NCI-H2081 (cell line): ENCODE measurements at regions not wholly inside any gene's neighbourhood (a gene's known extent, or its start where the extent isn't known, plus 50 kb on each side); places are given as distances from the start of the nearest gene placed in this dataset.

Experiments
- DNase-seq, 2 experiments: peaks; one replicate each; lab custom pipeline; 2025; lab: John Stamatoyannopoulos, UW

- DNase-seq = no peak
Observed at GRCh38 chr16:18059089-18059488, 277.4 kb downstream of the NPIPA8 start.

DNA sequence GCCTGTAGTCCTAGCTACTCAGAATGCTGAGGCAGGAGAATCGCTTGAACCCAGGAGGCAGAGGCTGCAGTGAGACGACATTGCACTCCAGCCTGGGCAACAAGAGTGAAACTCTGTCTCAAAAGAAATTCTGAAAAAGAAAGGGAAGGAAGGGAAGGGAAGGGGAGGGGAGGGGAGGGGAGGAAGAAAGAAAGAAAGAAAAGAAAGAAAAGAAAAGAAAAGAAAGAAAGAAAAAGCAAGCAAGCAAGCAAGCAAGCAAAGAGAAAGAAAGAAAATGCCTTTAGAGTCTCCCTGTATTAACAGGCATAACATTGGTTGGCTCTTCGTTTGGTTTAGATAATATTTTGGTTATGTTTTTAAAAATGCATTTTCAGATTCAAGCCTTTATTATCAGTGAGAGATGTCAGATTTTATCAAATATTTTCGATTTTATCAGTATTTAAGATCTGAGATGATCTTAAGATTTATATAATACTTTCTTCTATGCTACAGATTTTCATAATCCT is 281.1 kb downstream of the NPIPA8 start:
- no peak for DNase-seq

- no peak for DNase-seq
Observed at GRCh38 chr16:18050777-18051176, 285.8 kb downstream of the NPIPA8 start.

- DNase-seq = no peak
Observed at GRCh38 chr16:18050234-18050633, 286.3 kb downstream of the NPIPA8 start.

DNA sequence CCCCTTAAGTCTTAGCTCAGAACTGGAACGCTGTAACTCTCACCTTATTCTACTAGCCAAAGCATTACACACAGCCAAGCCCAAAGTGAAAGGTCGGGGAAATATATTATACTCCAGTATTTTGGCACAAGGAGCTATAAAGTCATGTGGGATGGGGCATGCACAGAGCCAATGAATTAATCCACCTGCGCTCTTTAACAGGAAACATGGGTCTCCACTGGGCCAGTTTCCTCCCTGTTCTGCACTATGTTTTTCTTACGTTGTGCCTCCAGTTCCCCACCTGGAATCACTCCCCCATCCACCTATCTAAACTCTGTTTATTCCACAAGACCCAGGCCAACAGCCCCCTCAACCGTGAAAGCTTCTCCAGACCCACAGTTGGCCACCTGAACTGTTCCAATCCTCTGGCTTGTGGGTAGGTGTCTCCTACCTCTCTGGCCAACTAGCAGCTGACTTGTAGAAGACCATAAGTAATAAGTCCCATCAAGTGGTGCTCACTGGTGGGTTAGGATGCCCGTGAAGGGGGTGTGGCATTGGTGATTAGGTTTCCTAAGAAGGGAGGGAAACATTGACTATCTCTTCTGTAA is 286.9 kb downstream of the NPIPA8 start:
- no peak for DNase-seq

DNA sequence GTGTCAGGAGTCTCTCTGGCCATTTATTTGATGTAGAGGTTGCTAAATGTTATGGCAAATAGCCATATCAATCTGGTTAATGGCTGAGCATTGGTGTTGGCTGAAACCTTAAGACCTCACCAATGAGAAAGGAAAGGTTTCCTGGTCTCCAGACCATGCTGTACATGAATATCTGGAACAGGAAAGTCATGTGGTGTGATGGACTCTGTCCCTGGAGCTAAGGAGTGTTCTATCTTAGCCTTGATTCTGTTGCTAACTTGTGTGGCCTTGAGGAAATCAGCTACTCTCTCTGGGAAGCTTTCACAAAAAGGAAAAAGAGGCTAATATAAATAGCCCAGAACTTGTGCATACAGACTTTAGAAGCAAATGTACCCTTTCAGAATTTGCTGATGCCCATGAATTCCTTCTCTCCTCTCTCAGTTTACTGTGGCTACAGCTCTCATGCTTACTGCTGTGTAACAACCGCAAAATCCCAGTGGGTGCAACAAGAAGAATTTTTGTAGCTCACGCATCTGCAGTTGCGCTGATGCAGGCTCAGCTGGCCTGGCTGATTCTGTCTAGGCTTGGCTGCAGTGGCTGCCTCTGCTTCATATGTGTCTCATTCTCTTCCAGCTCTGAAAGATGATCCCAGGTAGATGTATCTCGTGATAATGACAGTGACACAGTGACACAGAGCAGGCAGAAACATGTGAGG is 287.5 kb downstream of the NPIPA8 start:
- DNase-seq = no peak

- DNase-seq = no peak
Observed at GRCh38 chr16:18047761-18048160, 288.8 kb downstream of the NPIPA8 start.

DNA sequence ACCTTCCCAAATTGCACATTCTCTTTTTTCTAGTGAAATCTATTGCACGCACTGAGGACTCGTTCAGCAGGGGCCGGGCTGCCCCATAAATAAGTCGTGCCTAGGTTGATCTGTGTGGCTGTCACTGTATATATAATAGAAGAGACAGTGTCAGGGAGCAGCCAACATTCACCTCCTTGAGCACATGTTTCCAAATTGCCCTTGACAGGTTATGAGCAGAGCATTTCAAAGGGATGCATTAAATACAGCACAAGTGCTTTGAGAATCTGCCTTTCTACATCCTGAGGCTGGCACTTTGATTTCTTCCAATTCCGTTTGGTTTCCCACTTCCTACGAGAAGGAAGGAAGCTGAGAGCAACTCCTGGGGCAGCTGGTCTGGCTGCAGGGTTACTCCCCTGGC is 291.2 kb downstream of the NPIPA8 start:
- DNase-seq = no peak

DNA sequence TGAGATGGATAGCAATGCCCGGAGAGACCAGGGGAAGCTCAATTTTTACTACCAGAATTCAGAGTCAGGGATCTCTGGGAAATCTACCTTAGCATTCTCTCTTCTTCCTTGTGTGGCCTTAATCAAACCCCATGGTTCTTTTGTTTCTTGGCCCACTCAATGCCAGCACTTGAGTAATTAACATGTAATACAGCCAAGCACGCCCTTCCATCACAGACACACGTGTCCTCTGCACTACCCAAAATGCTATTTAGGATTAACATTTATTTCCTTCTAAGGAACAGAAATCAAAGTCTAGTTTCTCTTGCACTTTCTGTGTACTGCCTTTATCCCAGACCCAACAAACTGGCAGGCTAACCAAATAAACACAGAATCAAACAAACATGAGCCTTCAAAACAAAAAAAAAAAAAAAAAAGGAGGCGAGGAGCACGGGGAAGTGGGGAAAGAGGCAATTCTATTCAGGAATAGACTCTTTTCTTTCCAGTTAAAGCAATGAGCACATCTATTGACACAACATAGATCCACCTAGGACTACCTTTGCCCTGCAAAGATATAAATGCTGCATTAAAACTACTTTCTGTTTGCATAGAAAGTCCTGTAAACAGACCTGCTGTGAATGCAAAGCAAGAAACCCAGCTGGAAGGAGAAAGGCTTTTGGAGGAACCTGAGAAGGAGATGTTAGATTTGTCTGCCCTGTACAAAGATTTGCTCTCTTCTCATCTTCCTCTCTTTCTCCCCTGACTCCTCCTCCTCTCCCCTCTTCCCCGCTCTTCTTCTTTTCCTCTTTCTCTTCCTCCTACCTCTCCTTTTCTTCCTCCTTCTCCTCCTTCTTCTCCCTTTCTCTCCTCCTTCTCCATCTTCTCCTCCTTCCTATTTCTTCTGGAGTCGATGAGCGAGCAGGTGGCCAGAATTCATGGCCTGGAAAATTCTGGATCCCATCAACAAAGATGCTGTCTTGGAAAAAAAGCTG is 294.4 kb downstream of the NPIPA8 start:
- DNase-seq = no peak

DNA sequence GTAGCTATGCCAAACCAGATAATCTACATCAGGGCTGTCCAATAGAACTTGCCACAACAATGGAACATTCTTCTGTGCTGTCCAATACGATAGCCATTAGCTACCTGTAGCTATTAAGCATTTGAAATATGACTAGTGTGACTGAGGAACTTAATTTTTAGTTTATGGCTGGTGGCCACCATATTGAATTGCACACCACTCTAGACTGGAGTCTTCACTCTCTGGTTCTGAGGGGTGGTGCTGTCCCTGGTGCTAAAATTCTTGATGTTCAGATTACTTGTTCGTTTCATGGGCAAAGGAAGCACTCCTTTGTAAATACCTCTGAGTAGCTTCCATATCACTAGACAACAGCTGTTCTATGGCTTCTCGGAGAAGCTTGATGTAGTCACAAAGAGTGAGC is 296.6 kb downstream of the NPIPA8 start:
- no peak for DNase-seq

- no peak for DNase-seq
Observed at GRCh38 chr16:18037051-18037450, 299.5 kb downstream of the NPIPA8 start.

DNA sequence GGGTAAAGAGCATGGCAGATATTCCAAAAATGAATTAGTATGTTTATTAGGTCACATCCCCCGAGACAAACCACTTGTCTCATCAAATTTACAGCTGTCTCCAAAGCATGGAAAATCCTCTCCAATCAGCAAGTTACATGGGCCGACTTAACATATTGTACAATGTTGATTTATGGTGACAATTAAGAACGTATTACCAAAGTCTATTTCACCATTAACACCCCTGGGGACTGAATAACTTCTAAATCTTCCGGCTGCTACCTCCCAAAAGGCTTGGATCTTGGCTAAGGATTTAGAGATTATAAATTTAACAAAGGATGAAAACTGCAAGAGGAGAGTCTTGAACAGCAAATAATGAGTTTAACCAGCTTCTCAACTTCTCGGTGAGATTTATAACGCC is 311.9 kb downstream of the NPIPA8 start:
- no peak for DNase-seq

DNA sequence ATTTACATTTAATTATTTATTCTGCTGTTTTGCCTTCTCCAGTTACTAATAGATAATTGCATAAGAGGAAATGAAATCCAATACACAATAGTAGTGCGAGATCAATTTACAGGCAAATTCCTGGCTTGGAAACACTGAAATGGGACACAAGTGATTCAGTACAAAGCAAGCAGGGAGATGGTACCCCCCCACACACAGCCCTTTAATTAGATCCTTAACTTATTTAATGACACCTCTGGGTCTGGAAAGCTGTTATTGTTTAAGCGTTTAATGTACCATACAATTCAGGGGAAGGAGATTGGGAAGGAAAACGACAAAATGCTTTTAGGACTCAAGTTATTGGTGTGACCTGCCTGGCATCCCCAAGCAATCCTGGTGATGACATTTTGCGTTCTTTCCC is 318.2 kb downstream of the NPIPA8 start:
- DNase-seq = no peak

GRCh38 chr16:18013863-18014262 is 322.7 kb downstream of the NPIPA8 start:
- no peak for DNase-seq

- DNase-seq = no peak
Observed at GRCh38 chr16:18008356-18008755, 328.2 kb downstream of the NPIPA8 start.

- no peak for DNase-seq
Observed at GRCh38 chr16:18003033-18003432, 333.5 kb downstream of the NPIPA8 start.

DNA sequence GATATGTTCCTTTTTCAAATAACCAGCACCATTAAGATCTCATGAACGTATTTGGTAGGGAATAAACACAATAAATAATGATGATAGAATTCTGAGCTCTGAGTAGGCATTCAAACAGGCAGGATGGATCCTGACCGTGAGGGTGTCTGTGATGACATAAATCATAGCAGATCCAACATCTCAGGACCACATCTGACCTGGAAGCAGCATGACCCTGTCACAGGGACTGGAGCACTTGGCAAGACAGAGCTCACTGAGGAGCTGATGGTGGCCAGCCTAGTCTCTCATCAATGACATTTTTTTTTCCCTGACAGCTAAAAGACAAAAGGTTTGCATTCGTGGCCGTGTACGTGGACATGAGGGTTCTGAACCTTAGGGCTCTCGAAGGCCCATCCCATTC is 337.5 kb downstream of the NPIPA8 start:
- DNase-seq = no peak

- no peak for DNase-seq
Observed at GRCh38 chr16:17998550-17998949, 338.0 kb downstream of the NPIPA8 start.

DNA sequence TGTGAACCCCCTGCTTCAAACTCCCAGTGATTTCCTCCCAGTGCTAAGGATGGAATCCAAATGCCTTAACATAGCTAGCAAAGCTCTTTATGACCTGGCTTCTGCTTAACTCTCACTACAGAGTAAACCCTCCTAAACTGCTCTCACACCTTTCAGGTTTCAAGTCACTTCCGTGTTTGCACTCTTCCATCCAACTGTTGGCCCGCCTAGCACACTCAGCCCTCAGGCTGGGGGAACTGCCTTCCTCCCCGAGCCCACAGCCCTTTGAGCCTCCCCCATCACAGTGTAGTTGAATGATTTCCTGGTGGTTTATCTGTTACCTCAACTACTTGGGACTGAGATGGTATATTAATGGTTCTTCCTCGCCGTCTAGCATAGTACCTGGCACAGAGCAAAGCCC is 342.5 kb downstream of the NPIPA8 start:
- DNase-seq = no peak

GRCh38 chr16:17992416-17992815 is 344.1 kb downstream of the NPIPA8 start:
- no peak for DNase-seq

DNA sequence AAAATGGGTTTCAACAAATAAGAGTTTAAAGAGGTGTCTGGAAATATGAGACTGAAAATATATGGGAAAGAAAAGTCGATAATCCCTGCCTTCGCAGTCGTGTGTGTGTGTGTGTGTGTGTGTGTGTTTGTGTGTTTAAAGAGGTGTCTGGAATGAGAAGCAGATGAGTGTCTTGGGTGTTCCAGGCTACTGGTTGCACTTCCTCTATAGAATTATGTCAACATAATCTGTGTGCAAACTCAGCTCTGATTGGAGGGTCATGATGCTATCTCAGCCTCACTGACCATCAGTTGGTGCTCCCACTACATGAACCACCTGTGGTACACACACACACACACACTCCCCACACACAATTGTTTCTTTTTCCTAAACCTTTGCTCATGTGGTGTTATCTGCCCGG is 347.3 kb downstream of the NPIPA8 start:
- no peak for DNase-seq

DNA sequence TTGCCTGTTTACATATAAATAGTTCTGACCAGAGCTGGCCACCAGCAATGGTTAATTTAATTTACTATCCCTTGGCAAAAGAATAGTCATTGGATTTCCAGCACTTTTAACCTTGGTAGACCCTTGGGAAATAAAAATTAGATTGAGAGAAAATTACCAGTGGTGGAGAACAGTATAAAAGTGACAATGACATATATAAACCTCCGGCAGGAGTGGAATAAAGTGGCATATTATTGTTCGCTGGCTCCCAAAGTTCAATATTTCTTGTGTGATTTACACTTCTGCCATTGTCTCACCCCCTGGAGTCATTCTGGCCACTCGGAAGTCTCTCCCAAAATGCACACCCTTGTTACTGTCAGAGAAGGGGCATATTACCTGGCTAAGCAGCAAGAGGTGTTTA is 347.7 kb downstream of the NPIPA8 start:
- DNase-seq = no peak

DNA sequence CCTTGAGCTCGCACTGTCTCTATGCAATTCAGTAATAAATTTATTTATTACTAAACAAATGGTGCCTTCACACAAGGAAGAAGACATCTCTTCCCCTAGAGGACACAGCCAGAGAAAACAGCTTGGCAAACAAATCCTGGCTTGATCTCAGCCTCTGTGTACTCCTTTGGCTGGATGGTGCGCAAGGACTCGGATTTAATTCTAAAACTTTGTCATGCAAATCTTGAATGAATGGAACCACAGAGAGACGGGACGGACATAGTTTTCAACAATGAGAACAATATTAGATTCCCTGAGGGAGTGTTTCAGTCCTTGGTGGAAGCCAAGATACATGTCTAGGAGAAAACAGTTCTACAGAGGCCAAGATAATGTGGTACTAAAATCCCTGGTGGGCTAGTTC is 349.5 kb downstream of the NPIPA8 start:
- no peak for DNase-seq
